ENCODE measurements at regions not wholly inside any gene's neighbourhood (a gene's known extent, or its start where the extent isn't known, plus 50 kb on each side); places are given as distances from the start of the nearest gene placed in this dataset.

DNA sequence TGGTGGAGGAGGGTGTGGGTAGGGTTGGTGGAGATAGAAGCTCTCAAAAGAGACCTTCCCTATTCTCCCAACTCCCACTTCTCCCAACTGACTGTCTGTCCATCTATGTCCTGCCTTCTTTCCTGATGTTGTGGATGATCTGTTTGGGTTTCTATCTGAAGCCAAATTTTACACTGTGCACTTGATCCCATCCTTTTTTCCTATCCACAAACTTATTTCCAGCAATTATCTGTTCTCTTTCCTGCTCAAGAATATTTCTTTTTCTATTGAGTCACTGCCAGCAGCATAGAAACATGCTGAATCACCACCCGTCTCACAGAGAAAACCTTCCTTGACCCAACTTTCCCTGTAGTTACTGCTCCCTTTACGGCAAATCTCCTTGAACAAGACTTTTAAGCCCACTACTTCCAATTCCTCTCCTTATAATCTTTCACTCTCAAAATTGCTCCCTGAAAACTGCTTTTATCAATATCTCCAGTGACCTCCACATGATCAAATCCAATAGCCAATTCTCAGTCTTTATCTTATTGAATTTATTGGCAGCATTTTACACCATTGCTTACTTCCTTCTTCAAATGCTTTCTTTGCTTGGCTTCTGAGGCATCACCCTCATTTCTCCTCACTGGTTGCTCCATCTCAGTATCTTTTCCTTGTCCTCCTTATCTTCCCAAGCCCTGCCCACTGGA is 141.2 kb upstream of the SLC7A14 start (continued):
- TF ChIP-seq RCOR1 (IDR thresholded peaks at IDR 0.05; ENCODE audit: low read length) (no peak), GABPA (IDR thresholded peaks at IDR 0.05; ENCODE audit: low read depth) (no peak), YY1 (IDR thresholded peaks at IDR 0.05; ENCODE audit: low read depth) (no peak)

DNA sequence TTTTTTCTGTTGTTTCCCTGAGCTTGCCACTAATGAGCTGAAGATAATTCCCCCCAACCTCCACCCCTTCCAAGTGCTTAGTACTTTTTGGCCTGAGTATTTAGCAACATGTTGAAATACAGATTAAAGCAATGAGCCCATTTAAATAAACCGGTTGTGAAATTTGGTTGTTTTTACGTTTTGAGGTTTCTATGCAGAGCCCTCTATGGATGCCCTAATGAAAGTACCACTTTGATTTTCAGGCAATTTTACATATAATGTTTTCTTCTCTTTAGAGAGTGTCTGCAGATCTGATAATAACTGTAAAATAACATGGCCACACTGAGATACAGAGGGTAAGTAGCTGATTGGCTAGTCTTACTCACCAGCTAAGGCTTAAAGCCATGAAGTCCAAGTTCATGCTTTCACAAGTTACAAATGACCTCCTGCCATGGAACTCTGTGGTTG is 139.4 kb upstream of the SLC7A14 start:
- Histone ChIP-seq H3K9me3 (no peaks in the 10 kb centered on the region), H3K36me3 (replicated peaks in 1 of 2; ENCODE audit: control insufficient read depth in 1 of 2, insufficient read depth in 2 of 2, low read length in 1 of 2) (no peaks in the 10 kb centered on the region), H3K27ac (ENCODE audit: low read depth in 2 of 2, low read length in 1 of 2) (peak overlapping the region in 1 of 2 experiments; percentile 99; a peak in 2 of 4 replicates), H3K4me2 (peak overlapping the region; percentile 75; the same call in 1 of the 2 replicates), H3K4me1 (ENCODE audit: control insufficient read depth in 1 of 2, insufficient read depth in 2 of 2, low read depth in 1 of 2, low read length in 1 of 2) (peaks cover 11 to 39% of the 10 kb centered on the region in 2 experiments; a peak in 3 of 4 replicates), H3F3A (replicated peaks; ENCODE audit: insufficient read depth) (peaks cover 42% of the 10 kb centered on the region), H3K9me2 (no peaks in the 10 kb centered on the region), H2AFZ (ENCODE audit: low read depth) (no peak overlapping the region), H3K27me3 (ENCODE audit: insufficient read depth) (no peaks in the 10 kb centered on the region), H3K4me3 (ENCODE audit: low read depth in 2 of 2, low read length in 1 of 2) (no peak overlapping the region), H3K9ac (peak overlapping the region; percentile 81; the same call in 1 of the 2 replicates), H4K20me1 (ENCODE audit: insufficient read depth) (no peaks in the 10 kb centered on the region), H3K79me2 (ENCODE audit: insufficient read depth) (no peaks in the 10 kb centered on the region)
- WGBS (ENCODE audit: low lambda C conversion rate) = 85% methylated on average over 2 of the region's 2 CpGs
- no peak for TF ChIP-seq CHD2 (IDR thresholded peaks at IDR 0.05; ENCODE audit: low read length, partially characterized antibody)
- TF ChIP-seq EP300 (IDR thresholded peaks at IDR 0.05; ENCODE audit: borderline replicate concordance in 1 of 2, low read depth in 1 of 2, low read length in 1 of 2) = no peak
- ChIA-PET POLR2A (no interaction called here), CTCF (interaction anchor here (1.5 kb wide), 1 partner anchor 35 kb away, joined by 4 read pairs; no protein-coding TSS in a partner anchor)
- no peak for DNase-seq

- H3K4me2 ChIP-seq = peak overlapping the region; percentile 75; the same call in 1 of the 2 replicates
- no peaks in the 10 kb centered on the region for H4K20me1 ChIP-seq (ENCODE audit: insufficient read depth)
- no peaks in the 10 kb centered on the region for H3K27me3 ChIP-seq (ENCODE audit: insufficient read depth)
- no peak for DNase-seq
- peak overlapping the region in 1 of 2 experiments; percentile 99; a peak in 2 of 4 replicates for H3K27ac ChIP-seq (ENCODE audit: low read depth in 2 of 2, low read length in 1 of 2)
- H3K4me3 ChIP-seq (ENCODE audit: low read depth in 2 of 2, low read length in 1 of 2) = no peak overlapping the region
- H2AFZ ChIP-seq (ENCODE audit: low read depth) = no peak overlapping the region
- H3K9me3 ChIP-seq = no peaks in the 10 kb centered on the region
- H3K36me3 ChIP-seq (replicated peaks in 1 of 2; ENCODE audit: control insufficient read depth in 1 of 2, insufficient read depth in 2 of 2, low read length in 1 of 2) = no peaks in the 10 kb centered on the region
- ChIA-PET POLR2A (no interaction called here), CTCF (interaction anchor here (1.3 to 1.5 kb wide), 3 partner anchors 34 to 311 kb away, joined by 4 to 5 read pairs (median 4); no protein-coding TSS in a partner anchor)
- H3K9me2 ChIP-seq = no peaks in the 10 kb centered on the region
- H3K4me1 ChIP-seq (ENCODE audit: control insufficient read depth in 1 of 2, insufficient read depth in 2 of 2, low read depth in 1 of 2, low read length in 1 of 2) = peaks cover 6 to 39% of the 10 kb centered on the region in 2 experiments; a peak in 3 of 4 replicates
- H3K79me2 ChIP-seq (ENCODE audit: insufficient read depth) = no peaks in the 10 kb centered on the region
- no peak overlapping the region for H3K9ac ChIP-seq
- WGBS (ENCODE audit: low lambda C conversion rate) = no CpG with 5 or more reads among the region's 1 CpG
- H3F3A ChIP-seq (replicated peaks; ENCODE audit: insufficient read depth) = peaks cover 42% of the 10 kb centered on the region
- TF ChIP-seq FOXM1 (IDR thresholded peaks at IDR 0.05; ENCODE audit: low read depth) (no peak), ELF1 (IDR thresholded peaks at IDR 0.05) (no peak), JUND (IDR thresholded peaks at IDR 0.05) (0 out of 2 replicates have a peak, but pooled peaks have one; percentile 10), NFIC (IDR thresholded peaks at IDR 0.05; ENCODE audit: borderline replicate concordance) (peak; percentile 57), CTCF (IDR thresholded peaks at IDR 0.05) (no peak), PBX3 (IDR thresholded peaks at IDR 0.05) (0 out of 2 replicates have a peak, but pooled peaks have one; percentile 2), FOSL2 (IDR thresholded peaks at IDR 0.05; ENCODE audit: borderline replicate concordance, low read depth) (peak; percentile 26; the same call in 1 of the 2 replicates), USF1 (IDR thresholded peaks at IDR 0.05; ENCODE audit: borderline replicate concordance, low read depth) (no peak), MEF2A (IDR thresholded peaks at IDR 0.05; ENCODE audit: borderline replicate concordance, low read depth) (no peak), MAX (IDR thresholded peaks at IDR 0.05; ENCODE audit: low read depth) (peak; percentile 89), TCF12 (IDR thresholded peaks at IDR 0.05) (peak; percentile 48; the same call in 1 of the 2 replicates), NRF1 (IDR thresholded peaks at IDR 0.05; ENCODE audit: low read depth, low read length) (no peak)
- TF ChIP-seq, protein P1, sequence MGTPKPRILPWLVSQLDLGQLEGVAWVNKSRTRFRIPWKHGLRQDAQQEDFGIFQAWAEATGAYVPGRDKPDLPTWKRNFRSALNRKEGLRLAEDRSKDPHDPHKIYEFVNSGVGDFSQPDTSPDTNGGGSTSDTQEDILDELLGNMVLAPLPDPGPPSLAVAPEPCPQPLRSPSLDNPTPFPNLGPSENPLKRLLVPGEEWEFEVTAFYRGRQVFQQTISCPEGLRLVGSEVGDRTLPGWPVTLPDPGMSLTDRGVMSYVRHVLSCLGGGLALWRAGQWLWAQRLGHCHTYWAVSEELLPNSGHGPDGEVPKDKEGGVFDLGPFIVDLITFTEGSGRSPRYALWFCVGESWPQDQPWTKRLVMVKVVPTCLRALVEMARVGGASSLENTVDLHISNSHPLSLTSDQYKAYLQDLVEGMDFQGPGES (IDR thresholded peaks at IDR 0.05; ENCODE audit: low read depth, low read length) = no peak
Measured at GRCh38 chr3:170724599-170725280, 138.9 kb upstream of the SLC7A14 start.

Data from SK-N-SH (cell line).